ENCODE measurements at regions not wholly inside any gene's neighbourhood (a gene's known extent, or its start where the extent isn't known, plus 50 kb on each side); places are given as distances from the start of the nearest gene placed in this dataset.

DNA sequence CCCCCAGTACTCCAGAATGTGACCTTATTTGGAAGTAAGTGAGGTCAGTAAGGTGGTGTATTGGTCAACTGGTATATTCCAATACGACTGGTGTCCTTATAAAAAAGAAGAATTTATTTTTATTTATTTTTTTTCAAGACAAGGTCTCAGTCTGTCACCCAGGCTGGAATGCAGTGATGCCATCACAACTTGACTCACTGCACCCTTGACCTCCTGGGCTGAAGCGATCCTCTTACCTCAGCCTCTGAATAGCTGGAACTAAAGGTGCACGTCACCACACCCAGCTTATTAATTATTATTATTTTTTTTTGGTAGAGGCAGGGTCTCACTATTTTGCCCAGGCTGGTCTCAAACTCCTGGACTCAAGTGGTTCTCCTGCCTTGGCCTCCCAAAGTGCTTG, 115.1 kb upstream of the PITX2 start:
- Histone ChIP-seq H3K9me3 (no peaks in the 10 kb centered on the region), H3K27ac (no peak overlapping the region), H3K4me1 (no peaks in the 10 kb centered on the region), H3K36me3 (no peaks in the 10 kb centered on the region), H3K4me3 (no peak overlapping the region), H3K27me3 (no peaks in the 10 kb centered on the region)
- intact Hi-C loops (cut with DNase I) = no loop called here
- FAIRE-seq (no peak), DNase-seq (no peak), ATAC-seq (no peak)
- TF ChIP-seq, protein P1, sequence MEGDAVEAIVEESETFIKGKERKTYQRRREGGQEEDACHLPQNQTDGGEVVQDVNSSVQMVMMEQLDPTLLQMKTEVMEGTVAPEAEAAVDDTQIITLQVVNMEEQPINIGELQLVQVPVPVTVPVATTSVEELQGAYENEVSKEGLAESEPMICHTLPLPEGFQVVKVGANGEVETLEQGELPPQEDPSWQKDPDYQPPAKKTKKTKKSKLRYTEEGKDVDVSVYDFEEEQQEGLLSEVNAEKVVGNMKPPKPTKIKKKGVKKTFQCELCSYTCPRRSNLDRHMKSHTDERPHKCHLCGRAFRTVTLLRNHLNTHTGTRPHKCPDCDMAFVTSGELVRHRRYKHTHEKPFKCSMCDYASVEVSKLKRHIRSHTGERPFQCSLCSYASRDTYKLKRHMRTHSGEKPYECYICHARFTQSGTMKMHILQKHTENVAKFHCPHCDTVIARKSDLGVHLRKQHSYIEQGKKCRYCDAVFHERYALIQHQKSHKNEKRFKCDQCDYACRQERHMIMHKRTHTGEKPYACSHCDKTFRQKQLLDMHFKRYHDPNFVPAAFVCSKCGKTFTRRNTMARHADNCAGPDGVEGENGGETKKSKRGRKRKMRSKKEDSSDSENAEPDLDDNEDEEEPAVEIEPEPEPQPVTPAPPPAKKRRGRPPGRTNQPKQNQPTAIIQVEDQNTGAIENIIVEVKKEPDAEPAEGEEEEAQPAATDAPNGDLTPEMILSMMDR (IDR thresholded peaks at IDR 0.05) = no peak
- 54 to 80% methylated on average over 3 of the region's 3 CpGs for WGBS, 2 donors

DNA sequence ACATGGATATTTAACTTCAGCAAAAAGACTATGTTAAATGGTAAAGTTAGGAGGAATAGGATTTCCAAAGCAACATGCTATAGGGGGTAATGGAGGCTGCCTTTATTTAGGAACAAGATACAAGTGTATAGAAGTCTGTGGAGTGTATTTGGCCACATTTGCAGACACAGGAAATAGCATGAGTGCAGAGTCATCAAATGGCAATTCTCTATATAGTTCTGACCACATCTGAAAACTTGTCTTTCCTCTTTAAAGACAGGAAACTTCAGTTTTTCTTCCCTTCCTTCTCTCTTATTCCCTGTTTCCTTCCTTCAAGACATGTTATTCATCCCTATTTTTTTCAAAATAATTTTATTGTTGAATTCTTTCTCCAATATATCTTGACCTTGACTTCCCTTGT, 119.3 kb upstream of the PITX2 start:
- FAIRE-seq = no peak
- Histone ChIP-seq H3K27me3 (no peaks in the 10 kb centered on the region), H3K36me3 (no peaks in the 10 kb centered on the region), H3K4me3 (no peak overlapping the region), H3K4me1 (no peaks in the 10 kb centered on the region), H3K9me3 (no peaks in the 10 kb centered on the region), H3K27ac (no peak overlapping the region)
- no peak for ATAC-seq
- TF ChIP-seq, protein P1 (IDR thresholded peaks at IDR 0.05) = no peak
- no peak for DNase-seq
- intact Hi-C loops (cut with DNase I) = no loop called here

DNA sequence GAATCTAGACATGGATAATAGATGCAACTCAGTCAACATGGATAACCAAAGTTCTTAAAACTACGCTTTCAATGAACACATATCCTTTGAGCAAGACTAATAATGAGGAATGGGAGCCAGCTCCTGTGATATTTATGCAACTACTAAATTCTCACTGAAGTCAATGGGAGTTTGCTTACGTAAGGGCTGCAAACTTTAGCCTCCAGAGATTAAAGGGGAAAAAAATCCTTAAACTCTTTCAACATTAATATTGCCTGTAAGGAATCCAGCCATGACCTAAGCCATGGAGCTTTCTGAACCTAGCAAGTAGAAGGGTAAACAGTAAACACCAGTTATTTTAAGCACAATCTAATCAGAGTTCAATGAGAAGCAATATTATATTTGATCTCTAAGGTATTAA, 125.2 kb upstream of the PITX2 start:
- Histone ChIP-seq H3K36me3 (no peaks in the 10 kb centered on the region), H3K27me3 (no peaks in the 10 kb centered on the region), H3K4me3 (no peak overlapping the region), H3K4me1 (no peaks in the 10 kb centered on the region), H3K9me3 (no peaks in the 10 kb centered on the region), H3K27ac (no peak overlapping the region)
- TF ChIP-seq, protein P1 (IDR thresholded peaks at IDR 0.05) = no peak
- FAIRE-seq = no peak
- intact Hi-C loops (cut with DNase I) = no loop called here
- WGBS, 2 donors = 79 to 81% methylated on average over 2 of the region's 2 CpGs
- no peak for DNase-seq
- ATAC-seq = no peak

DNA sequence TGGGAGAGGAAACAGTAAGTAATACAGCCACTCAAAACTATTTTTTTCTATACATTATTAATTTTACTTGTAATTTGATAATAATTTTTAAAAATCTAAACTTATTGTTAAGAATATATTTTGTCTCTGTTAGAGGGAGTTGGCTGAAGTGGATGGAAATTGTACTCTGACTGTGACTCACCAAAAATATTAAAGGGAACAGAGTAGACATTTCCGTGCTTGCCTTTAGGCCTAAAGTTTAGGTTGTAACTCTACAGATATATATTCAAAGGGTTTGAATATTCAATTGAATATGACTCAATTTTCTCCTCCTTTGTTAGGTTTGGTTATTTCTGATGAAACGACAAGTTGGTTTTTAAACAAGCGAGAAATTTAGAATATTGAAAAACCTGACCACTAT, 128.3 kb upstream of the PITX2 start:
- H3K36me3 ChIP-seq = no peaks in the 10 kb centered on the region
- no peak overlapping the region for H3K27ac ChIP-seq
- DNase-seq = no peak
- no peaks in the 10 kb centered on the region for H3K4me1 ChIP-seq
- WGBS, 2 donors = 79 to 92% methylated on average over 3 of the region's 3 CpGs
- H3K9me3 ChIP-seq = no peaks in the 10 kb centered on the region
- H3K27me3 ChIP-seq = no peaks in the 10 kb centered on the region
- H3K4me3 ChIP-seq = no peak overlapping the region
- ATAC-seq = no peak
- intact Hi-C loops (cut with DNase I) = no loop called here
- no peak for FAIRE-seq
- TF ChIP-seq, protein P1 (IDR thresholded peaks at IDR 0.05) = no peak

DNA sequence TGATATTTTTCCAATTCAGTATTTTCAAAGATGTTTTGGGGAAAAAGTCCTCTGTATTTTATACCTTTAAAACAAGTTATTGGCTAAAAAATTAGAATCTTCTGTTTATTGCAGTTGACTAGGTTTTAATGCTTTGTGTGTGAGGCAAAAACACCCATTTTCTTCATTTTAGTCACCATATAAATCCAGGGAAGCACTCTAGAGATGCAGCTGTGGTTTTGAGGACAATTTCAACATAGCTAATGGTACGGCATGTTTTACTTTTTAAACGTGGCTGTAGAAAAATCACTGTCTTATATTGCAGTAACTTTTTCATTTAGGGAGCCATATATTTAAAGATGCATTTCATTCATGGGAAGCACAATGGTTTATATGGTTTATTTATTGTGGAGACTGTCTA, 129.1 kb upstream of the PITX2 start:
- 61 to 65% methylated on average over 2 of the region's 2 CpGs for WGBS, 2 donors
- ATAC-seq = no peak
- Histone ChIP-seq H3K9me3 (no peaks in the 10 kb centered on the region), H3K36me3 (no peaks in the 10 kb centered on the region), H3K27ac (no peak overlapping the region), H3K4me3 (no peak overlapping the region), H3K27me3 (no peaks in the 10 kb centered on the region), H3K4me1 (no peaks in the 10 kb centered on the region)
- DNase-seq = no peak
- FAIRE-seq = no peak
- TF ChIP-seq, protein P1 (IDR thresholded peaks at IDR 0.05) = no peak
- intact Hi-C loops (cut with DNase I) = no loop called here
